ENCODE measurements at regions not wholly inside any gene's neighbourhood (a gene's known extent, or its start where the extent isn't known, plus 50 kb on each side); places are given as distances from the start of the nearest gene placed in this dataset.
"Not testable (repeated sequence)": the region's sequence is repeated elsewhere in the genome, so short reads cannot be mapped to it uniquely, and the experiment has no call there.

GRCh38 chr2:65602603-65603235 lies 170.3 kb upstream of the SPRED2 start:
- no peaks in the 10 kb centered on the region for H3K4me1 ChIP-seq (ENCODE audit: control insufficient read depth, insufficient read depth, low read length)
- H3K4me3 ChIP-seq (ENCODE audit: low read length): no peak overlapping the region
- no peaks in the 10 kb centered on the region for H3K36me3 ChIP-seq (ENCODE audit: control insufficient read depth, insufficient read depth, low read length)
- H3K27me3 ChIP-seq (ENCODE audit: control insufficient read depth, insufficient read depth, low read length): peaks cover 4% of the 10 kb centered on the region
- H3K9me3 ChIP-seq (ENCODE audit: control insufficient read depth, low read length): no peaks in the 10 kb centered on the region
- no peak overlapping the region for H3K9ac ChIP-seq (ENCODE audit: low read length)

GRCh38 chr2:65600871-65601270 lies 168.5 kb upstream of the SPRED2 start:
- not testable (repeated sequence) for H3K27me3 ChIP-seq (ENCODE audit: control insufficient read depth, insufficient read depth, low read length); H3K9ac ChIP-seq (ENCODE audit: low read length); H3K9me3 ChIP-seq (ENCODE audit: control insufficient read depth, low read length); H3K4me3 ChIP-seq (ENCODE audit: low read length); H3K36me3 ChIP-seq (ENCODE audit: control insufficient read depth, insufficient read depth, low read length); H3K4me1 ChIP-seq (ENCODE audit: control insufficient read depth, insufficient read depth, low read length)

- H3K27me3 ChIP-seq (ENCODE audit: control insufficient read depth, insufficient read depth, low read length); H3K36me3 ChIP-seq (ENCODE audit: control insufficient read depth, insufficient read depth, low read length); H3K4me3 ChIP-seq (ENCODE audit: low read length); H3K9me3 ChIP-seq (ENCODE audit: control insufficient read depth, low read length); H3K9ac ChIP-seq (ENCODE audit: low read length); H3K4me1 ChIP-seq (ENCODE audit: control insufficient read depth, insufficient read depth, low read length): not testable (repeated sequence)
These were observed 168.0 kb upstream of the SPRED2 start for GRCh38 chr2:65600351-65600750.

- no peak overlapping the region for H3K9ac ChIP-seq (ENCODE audit: low read length)
- H3K9me3 ChIP-seq (ENCODE audit: control insufficient read depth, low read length): no peaks in the 10 kb centered on the region
- no peak overlapping the region for H3K4me3 ChIP-seq (ENCODE audit: low read length)
- H3K4me1 ChIP-seq (ENCODE audit: control insufficient read depth, insufficient read depth, low read length): no peaks in the 10 kb centered on the region
- no peaks in the 10 kb centered on the region for H3K27me3 ChIP-seq (ENCODE audit: control insufficient read depth, insufficient read depth, low read length)
- H3K36me3 ChIP-seq (ENCODE audit: control insufficient read depth, insufficient read depth, low read length): no peaks in the 10 kb centered on the region
These were observed 167.3 kb upstream of the SPRED2 start for GRCh38 chr2:65599693-65600092.

- Histone ChIP-seq H3K9me3 (ENCODE audit: control insufficient read depth, low read length) (no peaks in the 10 kb centered on the region), H3K36me3 (ENCODE audit: control insufficient read depth, insufficient read depth, low read length) (no peaks in the 10 kb centered on the region), H3K4me1 (ENCODE audit: control insufficient read depth, insufficient read depth, low read length) (no peaks in the 10 kb centered on the region), H3K9ac (ENCODE audit: low read length) (no peak overlapping the region), H3K27me3 (ENCODE audit: control insufficient read depth, insufficient read depth, low read length) (no peaks in the 10 kb centered on the region), H3K4me3 (ENCODE audit: low read length) (no peak overlapping the region)
These were observed 166.6 kb upstream of the SPRED2 start for GRCh38 chr2:65598996-65599395.

- H3K9ac ChIP-seq (ENCODE audit: low read length): no peak overlapping the region
- no peaks in the 10 kb centered on the region for H3K4me1 ChIP-seq (ENCODE audit: control insufficient read depth, insufficient read depth, low read length)
- no peaks in the 10 kb centered on the region for H3K9me3 ChIP-seq (ENCODE audit: control insufficient read depth, low read length)
- no peak overlapping the region for H3K4me3 ChIP-seq (ENCODE audit: low read length)
- no peaks in the 10 kb centered on the region for H3K27me3 ChIP-seq (ENCODE audit: control insufficient read depth, insufficient read depth, low read length)
- H3K36me3 ChIP-seq (ENCODE audit: control insufficient read depth, insufficient read depth, low read length): no peaks in the 10 kb centered on the region
These were observed 165.9 kb upstream of the SPRED2 start for GRCh38 chr2:65598264-65598663.

- H3K36me3 ChIP-seq (ENCODE audit: control insufficient read depth, insufficient read depth, low read length): no peaks in the 10 kb centered on the region
- H3K4me1 ChIP-seq (ENCODE audit: control insufficient read depth, insufficient read depth, low read length): no peaks in the 10 kb centered on the region
- H3K9me3 ChIP-seq (ENCODE audit: control insufficient read depth, low read length): no peaks in the 10 kb centered on the region
- no peaks in the 10 kb centered on the region for H3K27me3 ChIP-seq (ENCODE audit: control insufficient read depth, insufficient read depth, low read length)
- H3K4me3 ChIP-seq (ENCODE audit: low read length): no peak overlapping the region
- no peak overlapping the region for H3K9ac ChIP-seq (ENCODE audit: low read length)
These were observed 163.2 kb upstream of the SPRED2 start for GRCh38 chr2:65595630-65596029.

GRCh38 chr2:65594150-65594549 lies 161.8 kb upstream of the SPRED2 start:
- Histone ChIP-seq H3K9ac (ENCODE audit: low read length) (no peak overlapping the region), H3K9me3 (ENCODE audit: control insufficient read depth, low read length) (no peaks in the 10 kb centered on the region), H3K4me1 (ENCODE audit: control insufficient read depth, insufficient read depth, low read length) (no peaks in the 10 kb centered on the region), H3K27me3 (ENCODE audit: control insufficient read depth, insufficient read depth, low read length) (no peaks in the 10 kb centered on the region), H3K36me3 (ENCODE audit: control insufficient read depth, insufficient read depth, low read length) (no peaks in the 10 kb centered on the region), H3K4me3 (ENCODE audit: low read length) (no peak overlapping the region)

GRCh38 chr2:65589667-65590066 lies 157.3 kb upstream of the SPRED2 start:
- H3K4me3 ChIP-seq (ENCODE audit: low read length): no peak overlapping the region
- H3K9me3 ChIP-seq (ENCODE audit: control insufficient read depth, low read length): no peaks in the 10 kb centered on the region

GRCh38 chr2:65587779-65588178 lies 155.4 kb upstream of the SPRED2 start:
- Histone ChIP-seq H3K4me3 (ENCODE audit: low read length) (no peak overlapping the region), H3K9me3 (ENCODE audit: control insufficient read depth, low read length) (no peaks in the 10 kb centered on the region), H3K27me3 (ENCODE audit: control insufficient read depth, insufficient read depth, low read length) (no peaks in the 10 kb centered on the region), H3K4me1 (ENCODE audit: control insufficient read depth, insufficient read depth, low read length) (no peaks in the 10 kb centered on the region), H3K36me3 (ENCODE audit: control insufficient read depth, insufficient read depth, low read length) (no peaks in the 10 kb centered on the region), H3K9ac (ENCODE audit: low read length) (no peak overlapping the region)

More at GRCh38 chr2:65589667-65590066, 157.3 kb upstream of the SPRED2 start:
- Histone ChIP-seq H3K9ac (ENCODE audit: low read length) (no peak overlapping the region), H3K27me3 (ENCODE audit: control insufficient read depth, insufficient read depth, low read length) (no peaks in the 10 kb centered on the region), H3K36me3 (ENCODE audit: control insufficient read depth, insufficient read depth, low read length) (no peaks in the 10 kb centered on the region), H3K4me1 (ENCODE audit: control insufficient read depth, insufficient read depth, low read length) (no peaks in the 10 kb centered on the region)

- Histone ChIP-seq H3K9ac (ENCODE audit: low read length) (no peak overlapping the region), H3K4me3 (ENCODE audit: low read length) (no peak overlapping the region), H3K27me3 (ENCODE audit: control insufficient read depth, insufficient read depth, low read length) (no peaks in the 10 kb centered on the region), H3K36me3 (ENCODE audit: control insufficient read depth, insufficient read depth, low read length) (no peaks in the 10 kb centered on the region), H3K4me1 (ENCODE audit: control insufficient read depth, insufficient read depth, low read length) (no peaks in the 10 kb centered on the region), H3K9me3 (ENCODE audit: control insufficient read depth, low read length) (no peaks in the 10 kb centered on the region)
These were observed 154.1 kb upstream of the SPRED2 start for GRCh38 chr2:65586516-65586915.

GRCh38 chr2:65583061-65583460 lies 150.7 kb upstream of the SPRED2 start:
- Histone ChIP-seq H3K9me3 (ENCODE audit: control insufficient read depth, low read length) (no peaks in the 10 kb centered on the region), H3K36me3 (ENCODE audit: control insufficient read depth, insufficient read depth, low read length) (no peaks in the 10 kb centered on the region), H3K4me3 (ENCODE audit: low read length) (no peak overlapping the region), H3K9ac (ENCODE audit: low read length) (no peak overlapping the region), H3K4me1 (ENCODE audit: control insufficient read depth, insufficient read depth, low read length) (no peaks in the 10 kb centered on the region), H3K27me3 (ENCODE audit: control insufficient read depth, insufficient read depth, low read length) (no peaks in the 10 kb centered on the region)

GRCh38 chr2:65582364-65582763 lies 150.0 kb upstream of the SPRED2 start:
- Histone ChIP-seq H3K9me3 (ENCODE audit: control insufficient read depth, low read length) (no peaks in the 10 kb centered on the region), H3K4me3 (ENCODE audit: low read length) (no peak overlapping the region), H3K9ac (ENCODE audit: low read length) (no peak overlapping the region), H3K4me1 (ENCODE audit: control insufficient read depth, insufficient read depth, low read length) (no peaks in the 10 kb centered on the region), H3K36me3 (ENCODE audit: control insufficient read depth, insufficient read depth, low read length) (no peaks in the 10 kb centered on the region), H3K27me3 (ENCODE audit: control insufficient read depth, insufficient read depth, low read length) (no peaks in the 10 kb centered on the region)
